Transverse colon (tissue), 4 donors: ENCODE measurements at regions not wholly inside any gene's neighbourhood (a gene's known extent, or its start where the extent isn't known, plus 50 kb on each side); places are given as distances from the start of the nearest gene placed in this dataset.
A peak's percentile ranks its signal among the peaks of the same experiment; 100 is the strongest.
"Not testable (repeated sequence)": the region's sequence is repeated elsewhere in the genome, so short reads cannot be mapped to it uniquely, and the experiment has no call there.

ENCODE experiments used
- DNase-seq: peaks from one replicate; pipeline ENCODE4 v3.0.0-alpha.2; 2019
- H3K27ac ChIP-seq, 4 donors: fragments of 200-600 bp; sonication (generic); 2 replicates each; pipeline ENCODE4 v1.5.1; 2016 to 2018; ENCODE audit warnings: inconsistent platforms in 4 of 4
- H3K27me3 ChIP-seq: fragments of 200-600 bp; sonication (generic); 2 replicates; pipeline ENCODE4 v1.5.1; 2017; ENCODE audit warnings: inconsistent platforms
- H3K36me3 ChIP-seq, 4 donors: fragments of 200-600 bp; sonication (generic); 2 replicates each; pipeline ENCODE4 v1.5.1; 2017 to 2019; ENCODE audit warnings: inconsistent platforms in 4 of 4
- H3K4me1 ChIP-seq, 4 donors: fragments of 200-600 bp; sonication (generic); 2 replicates each; pipeline ENCODE4 v1.5.1; 2017 to 2020; ENCODE audit warnings: inconsistent platforms in 4 of 4
- H3K4me3 ChIP-seq, 4 donors: fragments of 200-600 bp; sonication (generic); 1 replicate in 1 of 4; 2 replicates in 3 of 4; pipeline versions ENCODE4 v1.5.1 to v1.6.1; 2017 to 2019; ENCODE audit warnings: inconsistent platforms in 4 of 4
- H3K9me3 ChIP-seq, 2 donors: fragments of 200-600 bp; sonication (generic); 2 replicates each; pipeline ENCODE4 v1.5.1; 2017 to 2019; ENCODE audit warnings: inconsistent platforms in 2 of 2
- CTCF ChIP-seq, 5 experiments: fragments of 200-600 bp in 3 of 5; fragments of 450-650 bp in 2 of 5; sonication (generic) in 3 of 5; IDR thresholded peaks; 1 replicate in 2 of 5; 2 replicates in 3 of 5; pipeline ENCODE4 v1.5.1; 2016 to 2017; ENCODE audit warnings: antibody characterized with exemption in 5 of 5, inconsistent platforms in 3 of 5, mild to moderate bottlenecking in 2 of 5, moderate library complexity in 1 of 5
- EP300 ChIP-seq: sonication (generic); formaldehyde crosslinking; IDR thresholded peaks from one replicate; pipeline ENCODE4 v1.6.1; 2017; ENCODE audit warnings: antibody characterized with exemption, low read depth
- POLR2A ChIP-seq: fragments of 450-650 bp; IDR thresholded peaks from one replicate; pipeline ENCODE4 v1.6.1; 2016; ENCODE audit warnings: antibody characterized with exemption, mild to moderate bottlenecking, moderate library complexity
- POLR2AphosphoS5 ChIP-seq, 3 donors: sonication (generic); formaldehyde crosslinking; IDR thresholded peaks; one replicate each; pipeline ENCODE4 v1.6.1; 2016; ENCODE audit warnings: antibody characterized with exemption in 3 of 3
- WGBS, 2 donors: methylation state at CpG; one replicate each; pipeline ENCODE4 v1.1.5; 2018; ENCODE audit warnings: low coverage in 1 of 2; 5-methylcytosine and 5-hydroxymethylcytosine counted together
- in situ Hi-C, 4 donors: fragments of 200-750 bp; cut with MboI; loops; one replicate each; pipeline versions ENCODE4 v1.15.0 to v1.15.1; 2017; ENCODE audit warnings: low sequenced_read_pairs in 3 of 4, low pct_ligation_motif_present in 1 of 4, low pct_unique_long_range_greater_than_20kb in 1 of 4
- intact Hi-C: fragments of 100-400 bp; cut with DNase I; formaldehyde crosslinking; loops from one replicate; pipeline ENCODE4 v1.15.1; 2023; ENCODE audit warnings: low total_unique reads

GRCh38 chrX:10469-11458 lies 270.4 kb upstream of the PLCXD1 start:
- intact Hi-C loops, DNase-seq, H3K4me1 ChIP-seq, H3K4me3 ChIP-seq, H3K27ac ChIP-seq, in situ Hi-C loops, H3K36me3 ChIP-seq, H3K27me3 ChIP-seq, H3K9me3 ChIP-seq: not testable (repeated sequence)
- no CpG with 5 or more reads among the region's 18 CpGs for WGBS, 2 donors

GRCh38 chrX:13821-14443 lies 267.2 kb upstream of the PLCXD1 start:
- intact Hi-C loops, DNase-seq: not testable (repeated sequence)

GRCh38 chrX:14452-14851 lies 266.7 kb upstream of the PLCXD1 start:
- intact Hi-C loops, H3K27me3 ChIP-seq, H3K27ac ChIP-seq, DNase-seq, H3K4me1 ChIP-seq, H3K9me3 ChIP-seq, H3K36me3 ChIP-seq, in situ Hi-C loops, H3K4me3 ChIP-seq: not testable (repeated sequence)
- WGBS, 2 donors: 58% methylated on average over 5 of the region's 39 CpGs; no CpG with 5 or more reads in 1 of the 2 donors

More at GRCh38 chrX:13821-14443, 267.2 kb upstream of the PLCXD1 start:
- H3K9me3 ChIP-seq, H3K36me3 ChIP-seq, in situ Hi-C loops, H3K4me1 ChIP-seq, H3K27ac ChIP-seq, H3K4me3 ChIP-seq, H3K27me3 ChIP-seq: not testable (repeated sequence)
- no CpG with 5 or more reads among the region's 45 CpGs for WGBS, 2 donors

- WGBS, 2 donors: no CpG with 5 or more reads among the region's 47 CpGs
- H3K4me1 ChIP-seq, H3K27me3 ChIP-seq, H3K9me3 ChIP-seq, H3K4me3 ChIP-seq, intact Hi-C loops, in situ Hi-C loops, H3K36me3 ChIP-seq, DNase-seq, H3K27ac ChIP-seq: not testable (repeated sequence)
These were observed 262.3 kb upstream of the PLCXD1 start for GRCh38 chrX:18768-19454.

- in situ Hi-C loops, H3K36me3 ChIP-seq, H3K27ac ChIP-seq, intact Hi-C loops, H3K27me3 ChIP-seq, H3K4me1 ChIP-seq, DNase-seq, H3K9me3 ChIP-seq: not testable (repeated sequence)
- no CpG with 5 or more reads among the region's 41 CpGs for WGBS, 2 donors
- peak overlapping the region in 2 of 4 donors; percentile 31 to 43 for H3K4me3 ChIP-seq
These were observed 261.7 kb upstream of the PLCXD1 start for GRCh38 chrX:19455-19827.

GRCh38 chrX:19912-20571 lies 261.1 kb upstream of the PLCXD1 start:
- H3K36me3 ChIP-seq: no peaks in the 10 kb centered on the region
- H3K27me3 ChIP-seq: no peaks in the 10 kb centered on the region
- TF ChIP-seq POLR2A (no peak), POLR2AphosphoS5 (IDR thresholded peaks at IDR 0.05) (no peak), EP300 (no peak), CTCF (IDR thresholded peaks at IDR 0.05) (no peak)
- no peak overlapping the region for H3K27ac ChIP-seq
- peak overlapping the region in 2 of 4 donors; percentile 31 to 43 for H3K4me3 ChIP-seq
- 22 to 60% methylated on average over 20 to 50 of the region's 56 CpGs for WGBS, 2 donors
- intact Hi-C loops (no loop called here), in situ Hi-C loops (no loop called here)
- H3K4me1 ChIP-seq: no peaks in the 10 kb centered on the region
- DNase-seq: peak; percentile 7
- no peaks in the 10 kb centered on the region for H3K9me3 ChIP-seq

- DNase-seq, H3K27me3 ChIP-seq, intact Hi-C loops, H3K4me3 ChIP-seq, H3K4me1 ChIP-seq, H3K9me3 ChIP-seq, in situ Hi-C loops, H3K27ac ChIP-seq, H3K36me3 ChIP-seq: not testable (repeated sequence)
- WGBS, 2 donors: no CpG with 5 or more reads among the region's 6 CpGs
These were observed 257.0 kb upstream of the PLCXD1 start for GRCh38 chrX:24139-24538.
